NCI-H1436 (cell line): ENCODE measurements at regions not wholly inside any gene's neighbourhood (a gene's known extent, or its start where the extent isn't known, plus 50 kb on each side); places are given as distances from the start of the nearest gene placed in this dataset.
"Not testable (repeated sequence)": the region's sequence is repeated elsewhere in the genome, so short reads cannot be mapped to it uniquely, and the experiment has no call there.

Source experiments
- DNase-seq: peaks from one replicate; lab custom pipeline; 2025; lab: John Stamatoyannopoulos, UW

- DNase-seq, result no peak
Measured at GRCh38 chr1:168420177-168420576, 123.6 kb downstream of the XCL2 start.

GRCh38 chr1:168419736-168420135 is 124.1 kb downstream of the XCL2 start:
- DNase-seq, result no peak

- DNase-seq, result no peak
Measured at GRCh38 chr1:168416220-168416619, 127.6 kb downstream of the XCL2 start.

- no peak for DNase-seq
Measured at GRCh38 chr1:168414914-168415313, 128.9 kb downstream of the XCL2 start.

- no peak for DNase-seq
Measured at GRCh38 chr1:168410464-168410863, 129.8 kb downstream of the TBX19 start.

GRCh38 chr1:168408884-168409283 is 128.2 kb downstream of the TBX19 start:
- DNase-seq, result no peak

GRCh38 chr1:168408539-168408865 is 127.8 kb downstream of the TBX19 start:
- DNase-seq, result no peak

- DNase-seq, result no peak
Measured at GRCh38 chr1:168407832-168408538, 127.3 kb downstream of the TBX19 start.

GRCh38 chr1:168405906-168406549 is 125.4 kb downstream of the TBX19 start:
- no peak for DNase-seq

- DNase-seq, result no peak
Measured at GRCh38 chr1:168403140-168403539, 122.5 kb downstream of the TBX19 start.

GRCh38 chr1:168402466-168402865 is 121.8 kb downstream of the TBX19 start:
- DNase-seq, result not testable (repeated sequence)

GRCh38 chr1:168401341-168401740 is 120.7 kb downstream of the TBX19 start:
- no peak for DNase-seq

GRCh38 chr1:168400139-168400538 is 119.5 kb downstream of the TBX19 start:
- DNase-seq, result no peak

- DNase-seq, result no peak
Measured at GRCh38 chr1:168397806-168398205, 117.1 kb downstream of the TBX19 start.

GRCh38 chr1:168396940-168397684 is 116.4 kb downstream of the TBX19 start:
- no peak for DNase-seq

- no peak for DNase-seq
Measured at GRCh38 chr1:168396508-168396907, 115.8 kb downstream of the TBX19 start.

GRCh38 chr1:168394858-168395257 is 114.2 kb downstream of the TBX19 start:
- DNase-seq, result no peak

GRCh38 chr1:168392958-168393549 is 112.4 kb downstream of the TBX19 start:
- DNase-seq, result no peak

GRCh38 chr1:168391851-168392681 is 111.4 kb downstream of the TBX19 start:
- peak; percentile 30 for DNase-seq

GRCh38 chr1:168390271-168390670 is 109.6 kb downstream of the TBX19 start:
- no peak for DNase-seq

- no peak for DNase-seq
Measured at GRCh38 chr1:168387781-168388760, 107.4 kb downstream of the TBX19 start.
